ENCODE measurements at regions not wholly inside any gene's neighbourhood (a gene's known extent, or its start where the extent isn't known, plus 50 kb on each side); places are given as distances from the start of the nearest gene placed in this dataset.
A peak's percentile ranks its signal among the peaks of the same experiment; 100 is the strongest.

- H3K4me3 ChIP-seq: no peak overlapping the region
- no peaks in the 10 kb centered on the region for H3K36me3 ChIP-seq
- peak in 1 of 2 experiments; percentile 10 for DNase-seq
- no peaks in the 10 kb centered on the region for H3K9me3 ChIP-seq (replicated peaks)
- H3K27ac ChIP-seq: no peak overlapping the region
- H3K4me1 ChIP-seq: no peaks in the 10 kb centered on the region
- no peaks in the 10 kb centered on the region for H3K27me3 ChIP-seq
Observed at GRCh38 chr11:43035086-43035485, 276.7 kb upstream of the API5 start.

- Histone ChIP-seq H3K27me3 (0 out of 2 replicates have a peak, but pooled peaks cover 4% of the 10 kb centered on the region), H3K27ac (no peak overlapping the region), H3K4me1 (no peaks in the 10 kb centered on the region), H3K36me3 (no peaks in the 10 kb centered on the region), H3K4me3 (no peak overlapping the region), H3K9me3 (replicated peaks) (no peaks in the 10 kb centered on the region)
- no peak for DNase-seq
Observed at GRCh38 chr11:43053638-43054412, 258.0 kb upstream of the API5 start.

- Histone ChIP-seq H3K27me3 (no peaks in the 10 kb centered on the region; the same call in 1 of the 2 replicates), H3K4me1 (no peaks in the 10 kb centered on the region), H3K4me3 (no peak overlapping the region), H3K27ac (no peak overlapping the region), H3K9me3 (replicated peaks) (no peaks in the 10 kb centered on the region), H3K36me3 (no peaks in the 10 kb centered on the region)
- DNase-seq: no peak
Observed at GRCh38 chr11:43067681-43068080, 244.1 kb upstream of the API5 start.

GRCh38 chr11:43071338-43071737 lies 240.5 kb upstream of the API5 start:
- Histone ChIP-seq H3K36me3 (no peaks in the 10 kb centered on the region), H3K4me1 (no peaks in the 10 kb centered on the region), H3K27me3 (no peaks in the 10 kb centered on the region; the same call in 1 of the 2 replicates), H3K4me3 (no peak overlapping the region), H3K27ac (no peak overlapping the region), H3K9me3 (replicated peaks) (no peaks in the 10 kb centered on the region)
- no peak for DNase-seq

- Histone ChIP-seq H3K4me1 (no peaks in the 10 kb centered on the region), H3K27ac (no peak overlapping the region), H3K4me3 (no peak overlapping the region), H3K27me3 (no peaks in the 10 kb centered on the region; the same call in 1 of the 2 replicates), H3K36me3 (no peaks in the 10 kb centered on the region), H3K9me3 (replicated peaks) (no peaks in the 10 kb centered on the region)
- peak in 1 of 2 experiments; percentile 9 for DNase-seq
Observed at GRCh38 chr11:43072096-43072495, 239.7 kb upstream of the API5 start.

- no peak for DNase-seq
- Histone ChIP-seq H3K4me1 (no peaks in the 10 kb centered on the region), H3K4me3 (no peak overlapping the region), H3K27ac (no peak overlapping the region), H3K36me3 (no peaks in the 10 kb centered on the region), H3K27me3 (no peaks in the 10 kb centered on the region; the same call in 1 of the 2 replicates), H3K9me3 (replicated peaks) (no peaks in the 10 kb centered on the region)
Observed at GRCh38 chr11:43072911-43073310, 238.9 kb upstream of the API5 start.

GRCh38 chr11:43074810-43075209 lies 237.0 kb upstream of the API5 start:
- Histone ChIP-seq H3K4me3 (no peak overlapping the region), H3K27me3 (no peaks in the 10 kb centered on the region; the same call in 1 of the 2 replicates)

GRCh38 chr11:43101113-43101512 lies 210.7 kb upstream of the API5 start:
- no peak overlapping the region for H3K4me3 ChIP-seq
- no peaks in the 10 kb centered on the region for H3K36me3 ChIP-seq
- 0 out of 2 replicates have a peak, but pooled peaks cover 4% of the 10 kb centered on the region for H3K27me3 ChIP-seq
- no peak overlapping the region for H3K27ac ChIP-seq
- no peaks in the 10 kb centered on the region for H3K4me1 ChIP-seq
- H3K9me3 ChIP-seq (replicated peaks): no peaks in the 10 kb centered on the region
- no peak for DNase-seq

More at GRCh38 chr11:43074810-43075209, 237.0 kb upstream of the API5 start:
- no peak for DNase-seq
- Histone ChIP-seq H3K9me3 (replicated peaks) (no peaks in the 10 kb centered on the region), H3K36me3 (no peaks in the 10 kb centered on the region), H3K27ac (no peak overlapping the region), H3K4me1 (no peaks in the 10 kb centered on the region)

- Histone ChIP-seq H3K4me1 (no peaks in the 10 kb centered on the region), H3K27me3 (no peaks in the 10 kb centered on the region), H3K9me3 (replicated peaks) (no peaks in the 10 kb centered on the region), H3K36me3 (no peaks in the 10 kb centered on the region), H3K4me3 (no peak overlapping the region), H3K27ac (no peak overlapping the region)
- DNase-seq: no peak
Observed at GRCh38 chr11:43116071-43116470, 195.7 kb upstream of the API5 start.

- Histone ChIP-seq H3K9me3 (replicated peaks) (no peaks in the 10 kb centered on the region), H3K36me3 (no peaks in the 10 kb centered on the region), H3K27ac (no peak overlapping the region), H3K4me3 (no peak overlapping the region), H3K4me1 (no peaks in the 10 kb centered on the region), H3K27me3 (no peaks in the 10 kb centered on the region)
- DNase-seq: no peak
Observed at GRCh38 chr11:43119275-43119970, 192.4 kb upstream of the API5 start.

GRCh38 chr11:43122546-43122945 lies 189.2 kb upstream of the API5 start:
- no peak overlapping the region for H3K27ac ChIP-seq
- no peaks in the 10 kb centered on the region for H3K4me1 ChIP-seq
- no peaks in the 10 kb centered on the region for H3K27me3 ChIP-seq
- no peak for DNase-seq
- no peak overlapping the region for H3K4me3 ChIP-seq
- no peaks in the 10 kb centered on the region for H3K36me3 ChIP-seq
- H3K9me3 ChIP-seq (replicated peaks): no peaks in the 10 kb centered on the region

GRCh38 chr11:43123443-43123842 lies 188.4 kb upstream of the API5 start:
- Histone ChIP-seq H3K27me3 (no peaks in the 10 kb centered on the region), H3K4me3 (no peak overlapping the region), H3K4me1 (no peaks in the 10 kb centered on the region), H3K36me3 (no peaks in the 10 kb centered on the region), H3K27ac (no peak overlapping the region), H3K9me3 (replicated peaks) (no peaks in the 10 kb centered on the region)
- DNase-seq: no peak

- H3K9me3 ChIP-seq (replicated peaks): no peaks in the 10 kb centered on the region
- no peaks in the 10 kb centered on the region for H3K4me1 ChIP-seq
- no peak overlapping the region for H3K4me3 ChIP-seq
- H3K36me3 ChIP-seq: no peaks in the 10 kb centered on the region
- DNase-seq: no peak
- H3K27ac ChIP-seq: no peak overlapping the region
- no peaks in the 10 kb centered on the region for H3K27me3 ChIP-seq
Observed at GRCh38 chr11:43124272-43124935, 187.4 kb upstream of the API5 start.

- H3K27ac ChIP-seq: no peak overlapping the region
- H3K4me1 ChIP-seq: no peaks in the 10 kb centered on the region
Observed at GRCh38 chr11:43129329-43129728, 182.5 kb upstream of the API5 start.

GRCh38 chr11:43130616-43131015 lies 181.2 kb upstream of the API5 start:
- H3K27ac ChIP-seq: no peak overlapping the region
- DNase-seq: no peak
- H3K4me3 ChIP-seq: no peak overlapping the region
- no peaks in the 10 kb centered on the region for H3K36me3 ChIP-seq
- no peaks in the 10 kb centered on the region for H3K27me3 ChIP-seq
- H3K4me1 ChIP-seq: no peaks in the 10 kb centered on the region
- H3K9me3 ChIP-seq (replicated peaks): no peaks in the 10 kb centered on the region

More at GRCh38 chr11:43129329-43129728, 182.5 kb upstream of the API5 start:
- no peaks in the 10 kb centered on the region for H3K27me3 ChIP-seq
- H3K36me3 ChIP-seq: no peaks in the 10 kb centered on the region
- no peak for DNase-seq
- no peak overlapping the region for H3K4me3 ChIP-seq
- H3K9me3 ChIP-seq (replicated peaks): no peaks in the 10 kb centered on the region
